Testis (tissue), 2 donors: ENCODE measurements at regions not wholly inside any gene's neighbourhood (a gene's known extent, or its start where the extent isn't known, plus 50 kb on each side); places are given as distances from the start of the nearest gene placed in this dataset.

Experiments
- CTCF ChIP-seq, 3 experiments: fragments of 450-650 bp in 2 of 3; fragments of 200-600 bp in 1 of 3; sonication (generic) in 1 of 3; IDR thresholded peaks; one replicate each; pipeline ENCODE4 v1.5.1; 2016 to 2019; ENCODE audit warnings: antibody characterized with exemption in 3 of 3, mild to moderate bottlenecking in 2 of 3, moderate library complexity in 1 of 3
- POLR2A ChIP-seq: fragments of 450-650 bp; IDR thresholded peaks from one replicate; pipeline ENCODE4 v1.6.1; 2017; ENCODE audit warnings: antibody characterized with exemption, mild to moderate bottlenecking, moderate library complexity

- TF ChIP-seq CTCF (IDR thresholded peaks at IDR 0.05) (no peak), POLR2A (no peak)
Observed at GRCh38 chr16:77048085-77048484, 142.9 kb upstream of the MON1B start.
